ENCODE measurements at regions not wholly inside any gene's neighbourhood (a gene's known extent, or its start where the extent isn't known, plus 50 kb on each side); places are given as distances from the start of the nearest gene placed in this dataset.

DNA sequence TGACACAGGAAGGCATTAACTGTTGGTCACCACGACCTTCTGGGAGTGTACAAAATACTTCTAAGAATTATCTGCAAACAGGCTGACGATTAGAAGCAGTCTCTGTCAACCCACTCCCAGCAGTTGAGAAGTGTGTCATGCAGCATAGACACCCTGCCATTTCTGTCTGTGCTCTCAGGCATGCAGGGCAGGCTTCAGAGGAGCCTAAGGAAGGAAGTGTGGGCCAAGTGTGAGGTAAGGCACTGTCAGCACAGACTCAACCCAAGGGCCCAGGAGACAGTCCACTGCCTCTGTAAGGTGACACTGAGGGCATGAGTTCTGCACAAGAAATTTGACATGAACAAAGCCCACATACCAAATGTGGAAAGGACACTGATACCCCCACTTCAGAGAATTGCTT is 109.0 kb upstream of the VIPR2 start:
- no peak for DNase-seq

DNA sequence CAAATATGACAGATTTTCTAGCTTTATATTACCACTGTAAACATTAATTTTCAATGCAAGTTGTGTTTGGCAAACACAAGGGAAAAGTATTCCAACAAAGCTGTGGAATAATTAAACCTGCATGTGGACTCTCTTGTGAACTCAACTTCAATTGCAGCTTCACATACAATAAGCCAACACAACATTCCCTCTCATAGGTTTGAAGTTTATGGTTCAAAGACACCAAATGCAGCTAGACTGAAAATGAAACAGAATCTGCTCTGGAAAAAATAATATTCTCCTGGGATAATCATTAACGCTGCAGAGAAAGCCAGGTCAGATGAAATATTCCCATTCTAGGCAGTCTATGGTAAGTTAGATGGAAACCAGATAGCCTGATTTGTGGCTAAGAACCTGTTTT is 105.8 kb upstream of the VIPR2 start:
- DNase-seq = no peak

- DNase-seq = no peak
Observed at GRCh38 chr7:159249671-159250070, 105.0 kb upstream of the VIPR2 start.

- DNase-seq = no peak
Observed at GRCh38 chr7:159247910-159248309, 103.2 kb upstream of the VIPR2 start.

- DNase-seq = no peak
Observed at GRCh38 chr7:159246702-159247480, 102.2 kb upstream of the VIPR2 start.

GRCh38 chr7:159240962-159241361 is 96.3 kb upstream of the VIPR2 start:
- DNase-seq = no peak

GRCh38 chr7:159239028-159239427 is 94.4 kb upstream of the VIPR2 start:
- no peak for DNase-seq

DNA sequence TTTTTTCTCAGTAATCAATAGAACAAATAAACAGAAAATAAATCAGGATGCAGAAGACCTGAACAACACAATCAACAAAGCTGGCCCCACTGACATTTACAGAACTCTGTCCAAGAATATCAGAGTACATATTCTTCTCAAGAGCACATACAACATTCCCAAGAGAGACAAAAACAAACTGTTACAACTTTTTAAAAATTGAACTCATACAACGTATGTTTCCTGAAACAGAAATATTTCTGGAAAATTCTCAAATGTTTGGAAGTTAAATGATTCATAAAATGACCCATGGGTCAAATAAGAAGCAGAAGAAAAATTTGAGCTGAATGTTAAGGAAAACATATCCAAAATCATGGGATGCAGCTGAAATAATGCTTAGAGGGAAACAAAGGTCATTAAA is 93.9 kb upstream of the VIPR2 start:
- DNase-seq = no peak

DNA sequence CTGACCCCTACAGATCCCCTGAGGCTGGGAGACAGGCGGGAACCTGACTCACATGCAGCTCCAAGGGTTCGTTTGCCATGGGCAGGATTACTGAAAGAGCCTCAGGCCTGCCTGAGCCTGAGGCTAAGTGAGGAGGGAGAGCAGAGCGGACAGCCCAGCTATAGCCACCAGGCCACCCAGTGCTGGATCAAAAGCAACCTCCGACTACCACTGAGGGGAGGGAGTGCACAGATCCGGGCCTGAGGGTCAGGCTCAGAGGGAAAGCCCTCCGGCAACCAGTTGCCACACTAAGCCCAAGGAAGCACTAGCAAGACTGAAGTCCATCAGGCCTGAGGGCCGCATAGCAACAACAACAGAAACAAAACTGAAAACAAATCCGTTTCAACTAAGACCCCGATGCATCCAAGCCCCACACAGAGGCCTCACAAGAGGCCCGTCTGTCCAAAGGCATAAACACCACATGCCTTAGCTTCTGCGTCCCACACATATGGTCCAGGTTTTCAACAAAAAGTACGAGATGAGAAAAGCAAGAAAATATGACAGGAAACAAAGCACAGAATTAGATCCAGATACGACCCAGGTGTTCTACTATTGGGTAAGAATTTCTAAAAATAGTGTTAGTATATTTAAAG is 92.5 kb upstream of the VIPR2 start:
- no peak for DNase-seq

GRCh38 chr7:159231017-159231416 is 86.3 kb upstream of the VIPR2 start:
- DNase-seq = no peak

DNA sequence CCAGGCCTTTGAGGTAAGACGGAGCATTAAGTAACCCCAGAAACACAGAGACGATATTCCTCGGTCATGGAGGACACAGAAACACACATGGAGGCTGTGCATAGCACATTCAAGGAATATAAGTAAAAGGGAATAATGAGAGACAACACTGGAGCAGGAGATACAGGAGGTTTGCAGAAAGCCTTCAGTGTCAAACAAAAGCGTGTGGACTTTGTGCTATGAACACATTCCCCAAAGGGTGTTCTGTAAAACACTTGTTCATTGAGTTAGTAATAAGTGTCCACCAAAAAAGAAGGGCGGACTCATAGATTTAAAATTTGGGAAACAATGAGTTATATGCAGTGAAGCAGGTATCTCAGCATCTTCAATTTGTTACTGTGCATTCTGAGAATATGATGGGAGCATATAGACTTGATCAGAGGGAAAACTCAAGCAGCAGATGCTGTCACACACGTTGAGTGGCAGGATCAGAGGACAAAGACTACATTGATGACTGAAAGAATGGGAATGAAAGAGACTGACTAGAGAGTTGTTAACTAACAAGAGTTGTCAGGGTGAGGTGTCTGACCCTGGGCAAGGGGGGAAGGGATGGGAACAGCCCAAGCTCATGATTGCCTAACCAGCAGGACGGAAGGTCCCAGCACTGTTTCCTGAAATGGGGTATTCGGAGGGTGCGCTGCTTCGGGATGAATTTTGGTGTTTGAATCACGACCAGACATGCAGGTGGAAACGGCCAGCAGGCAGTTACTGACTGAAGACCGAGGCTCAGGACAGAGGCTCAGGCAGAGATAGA is 85.2 kb upstream of the VIPR2 start:
- DNase-seq = no peak

DNA sequence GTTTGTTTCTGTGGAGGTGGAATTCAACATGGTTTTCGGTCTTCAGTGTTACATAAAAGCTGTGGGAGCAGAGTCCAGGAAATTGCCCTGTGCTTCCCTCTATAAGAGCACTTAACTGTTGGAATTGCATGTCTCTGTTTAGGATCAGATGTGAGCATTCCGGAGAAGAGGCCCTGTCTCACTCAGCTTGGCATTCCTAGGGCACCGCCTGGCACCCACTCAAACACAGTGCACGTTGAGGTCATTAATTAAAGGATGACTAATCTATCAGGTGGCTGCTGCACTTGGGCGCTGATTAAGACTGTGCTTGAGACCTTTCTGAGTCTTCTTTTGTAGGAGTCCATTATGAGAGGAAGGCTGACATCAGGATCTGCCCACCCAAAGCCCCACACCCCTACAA is 82.8 kb upstream of the VIPR2 start:
- peak; percentile 4 for DNase-seq

DNA sequence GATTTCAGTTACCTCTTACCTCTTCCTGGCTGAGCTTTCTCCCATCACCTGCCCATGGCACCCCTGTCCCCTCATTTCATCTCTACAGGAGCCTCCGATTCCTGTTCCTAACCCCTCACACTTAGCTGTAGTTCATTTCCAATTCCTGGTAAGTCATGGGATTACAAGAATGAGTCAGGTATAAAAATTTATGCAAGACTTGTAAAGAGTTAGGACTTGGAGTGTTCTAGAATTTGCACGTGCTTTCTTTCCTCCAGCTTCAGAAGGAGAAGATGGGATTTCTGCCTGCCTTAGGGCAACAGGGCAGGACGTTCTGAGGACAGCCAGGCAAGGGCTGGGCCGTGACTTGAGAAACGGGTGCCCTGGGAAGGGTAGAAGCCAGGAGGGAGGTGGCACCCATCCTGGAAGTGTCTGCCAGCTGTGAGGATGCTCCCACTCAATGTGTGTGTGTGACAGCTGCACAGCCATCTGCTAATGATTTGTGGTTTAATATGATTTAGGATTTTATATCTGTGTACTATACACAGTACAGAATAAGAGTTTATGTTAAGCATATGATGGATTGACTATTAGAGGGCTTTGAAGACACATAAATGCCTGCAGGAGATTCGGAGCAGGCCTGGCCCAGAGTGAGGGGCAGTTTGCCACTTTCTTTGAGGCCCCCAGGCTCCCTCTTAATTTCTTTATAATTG is 81.5 kb upstream of the VIPR2 start:
- no peak for DNase-seq

DNA sequence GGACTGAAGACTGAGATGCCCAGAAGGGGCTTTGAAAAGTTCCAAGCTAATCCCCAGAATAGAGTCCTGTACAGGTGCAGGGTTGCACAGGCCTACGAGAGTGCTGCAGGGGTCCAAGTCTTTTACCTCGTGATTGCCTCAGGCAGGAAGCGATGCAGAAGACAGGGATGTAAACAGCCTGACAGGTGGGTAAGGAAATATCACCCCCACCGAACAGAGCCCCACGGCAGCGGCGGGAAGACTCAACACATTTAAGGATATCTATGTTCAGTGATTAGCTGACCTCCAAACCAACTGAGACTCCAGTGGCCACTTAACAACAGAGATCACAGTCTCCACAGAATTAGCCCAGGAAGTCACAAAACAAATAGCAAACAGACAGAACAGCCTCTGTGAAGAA is 73.9 kb upstream of the VIPR2 start:
- no peak for DNase-seq

DNA sequence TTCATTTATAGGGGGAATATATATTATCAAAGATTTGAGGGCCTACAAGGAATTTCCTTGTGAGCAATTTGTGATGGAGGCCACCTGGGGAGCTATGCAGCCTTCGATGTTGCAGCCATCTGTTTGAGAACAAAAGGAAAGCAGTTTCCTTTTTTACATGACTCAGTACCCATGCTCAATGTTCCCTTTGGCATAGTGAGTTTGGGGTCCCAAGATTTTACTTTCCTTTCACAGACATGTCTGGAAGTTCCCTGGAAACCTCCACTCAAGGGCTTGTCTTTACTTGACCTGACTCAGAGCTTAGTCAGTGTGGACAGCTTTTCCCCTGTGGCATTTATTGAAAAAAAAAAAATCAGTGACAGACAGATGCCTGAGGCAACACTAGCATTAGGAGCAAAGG is 73.5 kb upstream of the VIPR2 start:
- no peak for DNase-seq

DNA sequence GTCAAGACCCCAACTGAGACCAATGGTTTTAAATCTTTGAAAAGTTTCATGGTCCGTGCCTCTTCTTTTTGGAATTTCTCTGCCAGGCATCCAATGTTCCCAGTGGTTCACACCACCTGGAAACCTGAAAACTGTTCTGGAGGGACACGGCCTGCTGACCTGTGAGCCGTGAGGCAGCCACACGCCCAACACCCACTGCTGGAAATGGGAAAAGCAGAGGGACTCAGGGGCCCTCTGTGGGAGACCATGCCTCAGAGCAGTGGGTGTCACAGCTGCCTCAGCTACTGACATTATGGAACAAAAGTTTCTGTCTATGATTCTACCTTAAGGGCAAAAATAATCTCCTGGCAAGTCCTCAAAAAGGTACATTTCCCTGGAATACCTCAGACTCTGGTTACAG is 70.4 kb upstream of the VIPR2 start:
- no peak for DNase-seq

DNA sequence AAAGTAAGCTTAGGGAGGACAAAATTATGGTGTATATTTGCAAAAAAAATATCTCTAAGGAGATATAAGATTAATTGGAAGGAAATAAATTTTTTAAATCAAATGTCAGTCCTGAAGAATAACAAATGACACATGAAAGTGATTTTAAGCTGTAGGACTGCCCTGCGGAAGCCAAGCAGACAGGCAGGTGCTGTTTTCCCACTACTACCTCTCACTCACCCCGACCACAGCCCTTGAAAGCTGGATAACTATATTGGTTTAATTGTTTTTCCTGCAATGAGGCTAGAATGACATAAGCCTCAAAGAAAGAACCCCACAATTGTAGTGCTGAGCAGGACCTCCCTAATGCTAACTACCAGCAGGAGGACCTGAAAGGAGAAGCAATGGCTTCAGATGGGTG is 68.6 kb upstream of the VIPR2 start:
- no peak for DNase-seq

DNA sequence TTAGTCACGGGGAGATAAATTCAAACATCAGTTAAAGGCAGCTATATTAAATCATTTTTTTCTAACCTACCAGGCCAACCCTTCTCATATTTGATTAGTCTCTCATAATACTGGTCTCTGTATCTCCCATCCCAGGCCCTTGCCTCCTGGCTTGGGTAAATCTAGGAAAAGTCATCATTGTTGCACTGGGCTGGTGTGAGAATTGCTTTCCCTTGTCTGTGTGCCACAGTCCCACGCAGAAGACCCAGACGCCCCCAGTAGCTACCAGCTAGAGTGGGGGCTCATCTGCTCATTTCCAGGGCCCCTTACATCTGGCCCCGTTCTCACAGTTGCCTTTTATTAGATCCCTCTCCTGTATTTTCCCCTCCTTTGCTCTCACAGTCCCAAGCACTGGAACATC is 67.6 kb upstream of the VIPR2 start:
- no peak for DNase-seq

- DNase-seq = no peak
Observed at GRCh38 chr7:159211540-159212182, 67.0 kb upstream of the VIPR2 start.

- DNase-seq = no peak
Observed at GRCh38 chr7:159210581-159211235, 66.0 kb upstream of the VIPR2 start.

DNA sequence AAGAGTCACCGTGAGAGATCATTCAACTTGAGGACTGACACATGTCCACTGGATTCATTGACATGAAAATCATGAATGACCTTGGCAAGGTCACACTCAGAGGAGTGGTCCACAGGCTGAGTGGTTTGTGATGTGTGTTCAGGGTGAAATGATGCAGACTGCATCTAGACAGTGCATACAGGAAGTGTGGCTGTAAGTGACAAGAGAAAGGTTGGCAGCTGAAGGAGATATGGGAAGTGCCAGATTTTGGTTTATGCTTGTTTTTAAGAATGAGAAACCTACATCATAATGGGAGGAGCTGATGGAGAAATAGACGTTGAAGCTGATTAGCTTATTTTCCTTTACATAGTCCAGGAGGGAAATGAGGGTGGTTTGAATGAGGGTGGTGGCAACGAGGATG is 64.8 kb upstream of the VIPR2 start:
- no peak for DNase-seq

- no peak for DNase-seq
Observed at GRCh38 chr7:159207951-159208350, 63.3 kb upstream of the VIPR2 start.

Measured in NCI-H2029 treated with DMSO at 0.1 percent for 48 hours (cell line).